ENCODE measurements at regions not wholly inside any gene's neighbourhood (a gene's known extent, or its start where the extent isn't known, plus 50 kb on each side); places are given as distances from the start of the nearest gene placed in this dataset.

- Histone ChIP-seq H3K4me3 (ENCODE audit: low read length) (no peak overlapping the region), H3K9ac (ENCODE audit: low read length) (no peak overlapping the region), H3K9me3 (ENCODE audit: low read length) (no peaks in the 10 kb centered on the region), H3K27me3 (ENCODE audit: low read length) (no peaks in the 10 kb centered on the region), H2AFZ (ENCODE audit: low read length) (no peak overlapping the region), H3K79me2 (ENCODE audit: low read length) (no peaks in the 10 kb centered on the region), H3K36me3 (ENCODE audit: low read depth, low read length) (no peaks in the 10 kb centered on the region), H3F3A (ENCODE audit: low read length, unreplicated experiment) (no peaks in the 10 kb centered on the region), H4K20me1 (ENCODE audit: low read length) (no peaks in the 10 kb centered on the region), H3K27ac (ENCODE audit: low read length) (no peak overlapping the region), H3K9me2 (replicated peaks; ENCODE audit: low read length) (no peaks in the 10 kb centered on the region), H3K4me2 (ENCODE audit: low read length) (no peak overlapping the region), H3K4me1 (ENCODE audit: insufficient read depth, low read length) (no peaks in the 10 kb centered on the region)
- DNase-seq (no peak), ATAC-seq (no peak)
- ChIA-PET CTCF (no interaction called here), POLR2A (ENCODE audit: unreplicated experiment) (no interaction called here)
- intact Hi-C loops (cut with micrococcal nuclease), result no loop called here
- no TSS peak for BruUV-seq (replicated peaks)
- TF ChIP-seq CTCF (conservative IDR thresholded peaks at IDR 0.05; ENCODE audit: low read depth, low read length), result no peak
- no peak for TF ChIP-seq EZH2phosphoT487 (IDR thresholded peaks at IDR 0.05; ENCODE audit: borderline replicate concordance, low read length)
- TF ChIP-seq EZH2 (IDR thresholded peaks at IDR 0.05; ENCODE audit: low read length, unreplicated experiment), result no peak
Measured at GRCh38 chr7:121002-121785, 71.2 kb upstream of the FAM20C start.

- H3K4me3 ChIP-seq (ENCODE audit: low read length), result no peak overlapping the region
- no peak overlapping the region for H3K9ac ChIP-seq (ENCODE audit: low read length)
- no peak overlapping the region for H3K27ac ChIP-seq (ENCODE audit: low read length)
- BruUV-seq (replicated peaks), result no TSS peak
- intact Hi-C loops (cut with micrococcal nuclease), result no loop called here
- CTCF ChIA-PET, result no interaction called here
- no peaks in the 10 kb centered on the region for H3K9me2 ChIP-seq (replicated peaks; ENCODE audit: low read length)
- DNase-seq (no peak), ATAC-seq (no peak)
- H3K36me3 ChIP-seq (ENCODE audit: low read depth, low read length), result no peaks in the 10 kb centered on the region
- H2AFZ ChIP-seq (ENCODE audit: low read length), result no peak overlapping the region
- no peak overlapping the region for H3K4me2 ChIP-seq (ENCODE audit: low read length)
- no peaks in the 10 kb centered on the region for H3K4me1 ChIP-seq (ENCODE audit: insufficient read depth, low read length)
- no peaks in the 10 kb centered on the region for H3K27me3 ChIP-seq (ENCODE audit: low read length)
- H4K20me1 ChIP-seq (ENCODE audit: low read length), result no peaks in the 10 kb centered on the region
- POLR2A ChIA-PET (ENCODE audit: unreplicated experiment), result no interaction called here
- no peaks in the 10 kb centered on the region for H3K9me3 ChIP-seq (ENCODE audit: low read length)
- no peaks in the 10 kb centered on the region for H3F3A ChIP-seq (ENCODE audit: low read length, unreplicated experiment)
- no peaks in the 10 kb centered on the region for H3K79me2 ChIP-seq (ENCODE audit: low read length)
- TF ChIP-seq EZH2 (IDR thresholded peaks at IDR 0.05; ENCODE audit: low read length, unreplicated experiment) (no peak), EZH2phosphoT487 (IDR thresholded peaks at IDR 0.05; ENCODE audit: borderline replicate concordance, low read length) (no peak), CTCF (conservative IDR thresholded peaks at IDR 0.05; ENCODE audit: low read depth, low read length) (no peak)
Measured at GRCh38 chr7:123237-123636, 69.1 kb upstream of the FAM20C start.

GRCh38 chr7:124130-124949 is 68.0 kb upstream of the FAM20C start:
- H3K79me2 ChIP-seq (ENCODE audit: low read length), result no peaks in the 10 kb centered on the region
- DNase-seq (peak; percentile 29), ATAC-seq (no peak)
- no peak for TF ChIP-seq EZH2 (IDR thresholded peaks at IDR 0.05; ENCODE audit: low read length, unreplicated experiment)
- TF ChIP-seq CTCF (conservative IDR thresholded peaks at IDR 0.05; ENCODE audit: low read depth, low read length), result peak; percentile 48; the same call in 1 of the 2 replicates
- H2AFZ ChIP-seq (ENCODE audit: low read length), result no peak overlapping the region
- no peaks in the 10 kb centered on the region for H3K36me3 ChIP-seq (ENCODE audit: low read depth, low read length)
- no peaks in the 10 kb centered on the region for H3K9me2 ChIP-seq (replicated peaks; ENCODE audit: low read length)
- no peak overlapping the region for H3K4me2 ChIP-seq (ENCODE audit: low read length)
- BruUV-seq (replicated peaks), result no TSS peak
- intact Hi-C loops (cut with micrococcal nuclease), result no loop called here
- H3K9ac ChIP-seq (ENCODE audit: low read length), result no peak overlapping the region
- H4K20me1 ChIP-seq (ENCODE audit: low read length), result no peaks in the 10 kb centered on the region
- H3K4me1 ChIP-seq (ENCODE audit: insufficient read depth, low read length), result no peaks in the 10 kb centered on the region
- H3K27ac ChIP-seq (ENCODE audit: low read length), result no peak overlapping the region
- no peak overlapping the region for H3K4me3 ChIP-seq (ENCODE audit: low read length)
- ChIA-PET POLR2A (ENCODE audit: unreplicated experiment) (no interaction called here), CTCF (no interaction called here)
- H3K9me3 ChIP-seq (ENCODE audit: low read length), result no peaks in the 10 kb centered on the region
- H3F3A ChIP-seq (ENCODE audit: low read length, unreplicated experiment), result no peaks in the 10 kb centered on the region
- H3K27me3 ChIP-seq (ENCODE audit: low read length), result no peaks in the 10 kb centered on the region
